ENCODE measurements at regions not wholly inside any gene's neighbourhood (a gene's known extent, or its start where the extent isn't known, plus 50 kb on each side); places are given as distances from the start of the nearest gene placed in this dataset.

GRCh38 chr6:15102241-15102640 lies 143.6 kb upstream of the JARID2 start:
- Histone ChIP-seq H3K27me3 (no peaks in the 10 kb centered on the region), H3K4me1 (no peaks in the 10 kb centered on the region), H3K36me3 (no peaks in the 10 kb centered on the region), H3K9me3 (peaks cover 0 to 11% (median 4%) of the 10 kb centered on the region in 4 donors), H3K27ac (no peak overlapping the region), H3K4me3 (no peak overlapping the region)
- DNase-seq: no peak
- intact Hi-C loops (cut with DNase I; ENCODE audit: low total_unique reads): no loop called here
- TF ChIP-seq CTCF (IDR thresholded peaks at IDR 0.05): no peak
- TF ChIP-seq POLR2A (IDR thresholded peaks at IDR 0.05): no peak
- no peak for TF ChIP-seq POLR2AphosphoS5 (IDR thresholded peaks at IDR 0.05)
- TF ChIP-seq EP300 (IDR thresholded peaks at IDR 0.05): no peak
- 94 to 99% (median 97%) methylated on average over 5 of the region's 5 CpGs for WGBS, 5 donors

- no peaks in the 10 kb centered on the region for H3K4me1 ChIP-seq
- no peak overlapping the region for H3K27ac ChIP-seq
- intact Hi-C loops (cut with DNase I; ENCODE audit: low total_unique reads): no loop called here
- no peak overlapping the region for H3K4me3 ChIP-seq
- no peaks in the 10 kb centered on the region for H3K27me3 ChIP-seq
- no peaks in the 10 kb centered on the region for H3K36me3 ChIP-seq
- no peak for DNase-seq
- 71 to 86% (median 83%) methylated on average over 12 of the region's 12 CpGs for WGBS, 5 donors
- peaks cover 0 to 11% (median 4%) of the 10 kb centered on the region in 4 donors for H3K9me3 ChIP-seq
- TF ChIP-seq POLR2A (IDR thresholded peaks at IDR 0.05): no peak
- TF ChIP-seq POLR2AphosphoS5 (IDR thresholded peaks at IDR 0.05): no peak
- TF ChIP-seq CTCF (IDR thresholded peaks at IDR 0.05): no peak
- TF ChIP-seq EP300 (IDR thresholded peaks at IDR 0.05): no peak
Observed at GRCh38 chr6:15106958-15107643, 138.8 kb upstream of the JARID2 start.

- Histone ChIP-seq H3K36me3 (no peaks in the 10 kb centered on the region), H3K4me3 (no peak overlapping the region), H3K4me1 (no peaks in the 10 kb centered on the region), H3K27me3 (no peaks in the 10 kb centered on the region), H3K9me3 (peaks cover 0 to 11% (median 4%) of the 10 kb centered on the region in 4 donors), H3K27ac (no peak overlapping the region)
- TF ChIP-seq POLR2A (IDR thresholded peaks at IDR 0.05): no peak
- no peak for TF ChIP-seq EP300 (IDR thresholded peaks at IDR 0.05)
- TF ChIP-seq CTCF (IDR thresholded peaks at IDR 0.05): no peak
- no peak for TF ChIP-seq POLR2AphosphoS5 (IDR thresholded peaks at IDR 0.05)
- DNase-seq: no peak
- intact Hi-C loops (cut with DNase I; ENCODE audit: low total_unique reads): no loop called here
- WGBS, 5 donors: 91 to 94% (median 93%) methylated on average over 9 of the region's 9 CpGs
Observed at GRCh38 chr6:15107644-15108382, 138.1 kb upstream of the JARID2 start.

- TF ChIP-seq POLR2AphosphoS5 (IDR thresholded peaks at IDR 0.05) (no peak), EP300 (IDR thresholded peaks at IDR 0.05) (no peak), CTCF (IDR thresholded peaks at IDR 0.05) (no peak), POLR2A (IDR thresholded peaks at IDR 0.05) (no peak)
- peaks cover 0 to 11% (median 4%) of the 10 kb centered on the region in 4 donors for H3K9me3 ChIP-seq
- H3K4me3 ChIP-seq: no peak overlapping the region
- no peak overlapping the region for H3K27ac ChIP-seq
- H3K36me3 ChIP-seq: no peaks in the 10 kb centered on the region
- 94 to 100% (median 97%) methylated on average over 2 of the region's 2 CpGs for WGBS, 5 donors
- intact Hi-C loops (cut with DNase I; ENCODE audit: low total_unique reads): no loop called here
- no peaks in the 10 kb centered on the region for H3K4me1 ChIP-seq
- DNase-seq: no peak
- H3K27me3 ChIP-seq: no peaks in the 10 kb centered on the region
Observed at GRCh38 chr6:15108383-15108715, 137.5 kb upstream of the JARID2 start.
